HEK293T (cell line): ENCODE measurements at regions not wholly inside any gene's neighbourhood (a gene's known extent, or its start where the extent isn't known, plus 50 kb on each side); places are given as distances from the start of the nearest gene placed in this dataset.

Experiments used
- CTBP1 ChIP-seq: fragments of 450-650 bp; IDR thresholded peaks from 2 replicates; pipeline ENCODE4 v1.6.1; 2016; ENCODE audit warnings: borderline replicate concordance
- FOXM1 ChIP-seq: fragments of 450-650 bp; IDR thresholded peaks from 2 replicates; pipeline ENCODE4 v1.6.1; 2017; ENCODE audit warnings: mild to moderate bottlenecking, borderline replicate concordance
- NFRKB ChIP-seq: fragments of 450-650 bp; IDR thresholded peaks from 2 replicates; pipeline ENCODE4 v1.6.1; 2016; ENCODE audit warnings: mild to moderate bottlenecking, moderate library complexity
- PKNOX1 ChIP-seq: fragments of 450-650 bp; IDR thresholded peaks from 2 replicates; pipeline ENCODE4 v1.6.1; 2016
- SP1 ChIP-seq: fragments of 450-650 bp; IDR thresholded peaks from 2 replicates; pipeline ENCODE4 v1.6.1; 2017

- TF ChIP-seq NFRKB (no peak), CTBP1 (no peak), FOXM1 (no peak), PKNOX1 (no peak), SP1 (no peak)
Measured at GRCh38 chr5:166401391-166401790, 1890.1 kb upstream of the WWC1 start.
